Tibial nerve (tissue), 4 donors: ENCODE measurements at regions not wholly inside any gene's neighbourhood (a gene's known extent, or its start where the extent isn't known, plus 50 kb on each side); places are given as distances from the start of the nearest gene placed in this dataset.

Experiments used
- CTCF ChIP-seq, 5 experiments: fragments of 200-600 bp in 3 of 5; fragments of 450-650 bp in 2 of 5; sonication (generic) in 3 of 5; IDR thresholded peaks; one replicate each; pipeline ENCODE4 v1.5.1; 2016 to 2019; ENCODE audit warnings: antibody characterized with exemption in 5 of 5, mild to moderate bottlenecking in 3 of 5, moderate library complexity in 2 of 5
- EP300 ChIP-seq, 2 donors: sonication (generic); formaldehyde crosslinking; IDR thresholded peaks; one replicate each; pipeline ENCODE4 v1.6.1; 2017; ENCODE audit warnings: antibody characterized with exemption in 2 of 2, mild to moderate bottlenecking in 1 of 2
- POLR2A ChIP-seq, 2 donors: fragments of 450-650 bp; IDR thresholded peaks; one replicate each; pipeline ENCODE4 v1.6.1; 2017; ENCODE audit warnings: antibody characterized with exemption in 2 of 2, mild to moderate bottlenecking in 2 of 2, moderate library complexity in 2 of 2

- no peak for TF ChIP-seq CTCF (IDR thresholded peaks at IDR 0.05)
- no peak for TF ChIP-seq POLR2A (IDR thresholded peaks at IDR 0.05)
- TF ChIP-seq EP300 (IDR thresholded peaks at IDR 0.05) = no peak
Measured at GRCh38 chr4:149072384-149072783, 630.2 kb upstream of the NR3C2 start.
